Transverse colon (tissue), 4 donors: ENCODE measurements at regions not wholly inside any gene's neighbourhood (a gene's known extent, or its start where the extent isn't known, plus 50 kb on each side); places are given as distances from the start of the nearest gene placed in this dataset.
A peak's percentile ranks its signal among the peaks of the same experiment; 100 is the strongest.

Experiments used
- DNase-seq: peaks from one replicate; pipeline ENCODE4 v3.0.0-alpha.2; 2019
- H3K27ac ChIP-seq, 4 donors: fragments of 200-600 bp; sonication (generic); 2 replicates each; pipeline ENCODE4 v1.5.1; 2016 to 2018; ENCODE audit warnings: inconsistent platforms in 4 of 4
- H3K27me3 ChIP-seq: fragments of 200-600 bp; sonication (generic); 2 replicates; pipeline ENCODE4 v1.5.1; 2017; ENCODE audit warnings: inconsistent platforms
- H3K36me3 ChIP-seq, 4 donors: fragments of 200-600 bp; sonication (generic); 2 replicates each; pipeline ENCODE4 v1.5.1; 2017 to 2019; ENCODE audit warnings: inconsistent platforms in 4 of 4
- H3K4me1 ChIP-seq, 4 donors: fragments of 200-600 bp; sonication (generic); 2 replicates each; pipeline ENCODE4 v1.5.1; 2017 to 2020; ENCODE audit warnings: inconsistent platforms in 4 of 4
- H3K4me3 ChIP-seq, 4 donors: fragments of 200-600 bp; sonication (generic); 1 replicate in 1 of 4; 2 replicates in 3 of 4; pipeline versions ENCODE4 v1.5.1 to v1.6.1; 2017 to 2019; ENCODE audit warnings: inconsistent platforms in 4 of 4
- H3K9me3 ChIP-seq, 2 donors: fragments of 200-600 bp; sonication (generic); 2 replicates each; pipeline ENCODE4 v1.5.1; 2017 to 2019; ENCODE audit warnings: inconsistent platforms in 2 of 2
- CTCF ChIP-seq, 5 experiments: fragments of 200-600 bp in 3 of 5; fragments of 450-650 bp in 2 of 5; sonication (generic) in 3 of 5; IDR thresholded peaks; 1 replicate in 2 of 5; 2 replicates in 3 of 5; pipeline ENCODE4 v1.5.1; 2016 to 2017; ENCODE audit warnings: antibody characterized with exemption in 5 of 5, inconsistent platforms in 3 of 5, mild to moderate bottlenecking in 2 of 5, moderate library complexity in 1 of 5
- EP300 ChIP-seq: sonication (generic); formaldehyde crosslinking; IDR thresholded peaks from one replicate; pipeline ENCODE4 v1.6.1; 2017; ENCODE audit warnings: antibody characterized with exemption, low read depth
- POLR2A ChIP-seq: fragments of 450-650 bp; IDR thresholded peaks from one replicate; pipeline ENCODE4 v1.6.1; 2016; ENCODE audit warnings: antibody characterized with exemption, mild to moderate bottlenecking, moderate library complexity
- POLR2AphosphoS5 ChIP-seq, 3 donors: sonication (generic); formaldehyde crosslinking; IDR thresholded peaks; one replicate each; pipeline ENCODE4 v1.6.1; 2016; ENCODE audit warnings: antibody characterized with exemption in 3 of 3
- WGBS, 2 donors: methylation state at CpG; one replicate each; pipeline ENCODE4 v1.1.5; 2018; ENCODE audit warnings: low coverage in 1 of 2; 5-methylcytosine and 5-hydroxymethylcytosine counted together
- in situ Hi-C, 4 donors: fragments of 200-750 bp; cut with MboI; loops; one replicate each; pipeline versions ENCODE4 v1.15.0 to v1.15.1; 2017; ENCODE audit warnings: low sequenced_read_pairs in 3 of 4, low pct_ligation_motif_present in 1 of 4, low pct_unique_long_range_greater_than_20kb in 1 of 4
- intact Hi-C: fragments of 100-400 bp; cut with DNase I; formaldehyde crosslinking; loops from one replicate; pipeline ENCODE4 v1.15.1; 2023; ENCODE audit warnings: low total_unique reads

DNA sequence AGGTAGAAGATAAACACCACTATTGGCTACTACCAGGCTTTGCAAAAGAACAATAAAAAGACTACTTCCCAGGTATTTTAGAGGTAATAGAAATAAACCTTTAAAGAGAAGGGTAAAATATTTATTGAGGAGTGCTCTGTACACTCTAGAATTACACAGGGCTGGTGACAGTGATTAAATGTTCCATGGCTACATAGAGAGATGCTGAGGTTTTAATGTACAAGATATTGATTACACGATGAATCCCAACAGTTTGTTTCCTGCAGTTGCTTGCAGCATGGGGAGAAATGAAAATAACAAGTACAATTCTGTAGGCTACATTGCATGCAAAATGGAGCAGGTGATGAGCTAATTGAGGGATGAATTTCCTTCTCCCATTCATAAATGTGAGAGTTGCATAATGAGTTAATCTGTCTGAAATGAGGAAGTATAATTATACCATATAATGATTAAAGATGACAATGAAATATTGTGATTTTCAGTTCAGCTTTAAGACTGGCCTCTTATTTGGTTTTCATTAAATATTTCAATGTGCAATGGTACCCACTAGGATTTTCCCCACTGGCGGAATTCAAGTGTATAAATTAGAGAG is 266.1 kb downstream of the SOCS6 start:
- 67 to 70% methylated on average over 2 of the region's 2 CpGs for WGBS, 2 donors

DNA sequence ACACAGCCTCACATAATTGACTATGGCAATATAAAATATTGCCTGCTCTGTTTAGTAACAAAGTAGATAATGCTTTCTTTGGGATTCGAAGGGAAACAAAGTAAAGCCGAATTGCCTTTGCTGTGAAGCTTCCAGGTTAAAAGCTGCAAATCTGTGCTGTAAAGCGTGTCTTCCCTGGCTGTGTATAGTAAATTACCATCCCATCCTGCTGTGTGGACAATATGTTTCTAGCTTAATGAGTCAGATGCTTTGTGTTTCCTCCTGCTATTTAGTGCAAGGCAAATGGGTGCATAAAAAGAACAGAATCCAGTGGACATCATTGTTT is 265.1 kb downstream of the SOCS6 start:
- in situ Hi-C loops = no loop called here
- intact Hi-C loops = no loop called here
- 56 to 74% methylated on average over 3 of the region's 3 CpGs for WGBS, 2 donors

More for the DNA sequence above, 266.1 kb downstream of the SOCS6 start:
- DNase-seq = no peak
- Histone ChIP-seq H3K4me1 (no peaks in the 10 kb centered on the region), H3K27me3 (no peaks in the 10 kb centered on the region), H3K9me3 (no peaks in the 10 kb centered on the region), H3K27ac (no peak overlapping the region), H3K36me3 (no peaks in the 10 kb centered on the region), H3K4me3 (no peak overlapping the region)
- intact Hi-C loops = no loop called here
- TF ChIP-seq EP300 = no peak
- no peak for TF ChIP-seq POLR2A
- TF ChIP-seq CTCF (IDR thresholded peaks at IDR 0.05) = no peak
- TF ChIP-seq POLR2AphosphoS5 (IDR thresholded peaks at IDR 0.05) = no peak
- in situ Hi-C loops = no loop called here

GRCh38 chr18:70553245-70553935 is 264.5 kb downstream of the SOCS6 start:
- no peak for TF ChIP-seq CTCF (IDR thresholded peaks at IDR 0.05)
- TF ChIP-seq POLR2A = no peak
- no peak for TF ChIP-seq EP300
- TF ChIP-seq POLR2AphosphoS5 (IDR thresholded peaks at IDR 0.05) = no peak
- no peak for DNase-seq
- Histone ChIP-seq H3K4me1 (no peaks in the 10 kb centered on the region), H3K9me3 (no peaks in the 10 kb centered on the region), H3K27ac (no peak overlapping the region), H3K36me3 (no peaks in the 10 kb centered on the region), H3K27me3 (no peaks in the 10 kb centered on the region), H3K4me3 (no peak overlapping the region)
- intact Hi-C loops = no loop called here
- 78 to 85% methylated on average over 10 of the region's 10 CpGs for WGBS, 2 donors
- in situ Hi-C loops = no loop called here

More for the DNA sequence above, 265.1 kb downstream of the SOCS6 start:
- Histone ChIP-seq H3K4me3 (no peak overlapping the region), H3K36me3 (no peaks in the 10 kb centered on the region), H3K27ac (no peak overlapping the region), H3K27me3 (no peaks in the 10 kb centered on the region), H3K4me1 (no peaks in the 10 kb centered on the region), H3K9me3 (no peaks in the 10 kb centered on the region)
- DNase-seq = no peak
- TF ChIP-seq POLR2A = no peak
- no peak for TF ChIP-seq CTCF (IDR thresholded peaks at IDR 0.05)
- TF ChIP-seq POLR2AphosphoS5 (IDR thresholded peaks at IDR 0.05) = no peak
- TF ChIP-seq EP300 = no peak

- Histone ChIP-seq H3K27ac (peak overlapping the region in 2 of 4 donors; percentile 8 to 45), H3K36me3 (no peaks in the 10 kb centered on the region), H3K4me1 (no peaks in the 10 kb centered on the region), H3K9me3 (no peaks in the 10 kb centered on the region), H3K27me3 (no peaks in the 10 kb centered on the region), H3K4me3 (no peak overlapping the region)
- in situ Hi-C loops = no loop called here
- WGBS, 2 donors = 59 to 80% methylated on average over 4 to 6 of the region's 6 CpGs
- TF ChIP-seq CTCF (IDR thresholded peaks at IDR 0.05) (no peak), POLR2A (no peak), EP300 (no peak), POLR2AphosphoS5 (IDR thresholded peaks at IDR 0.05) (no peak)
- DNase-seq = no peak
- intact Hi-C loops = no loop called here
Measured at GRCh38 chr18:70536370-70537062, 247.7 kb downstream of the SOCS6 start.
